K562 (cell line): ENCODE measurements at regions not wholly inside any gene's neighbourhood (a gene's known extent, or its start where the extent isn't known, plus 50 kb on each side); places are given as distances from the start of the nearest gene placed in this dataset.

ENCODE experiments used
- ATAC-seq: fragments of 200-7000 bp; cut with Tn5 transposase; 3 replicates; pipeline ENCODE4 v1.9.1; 2020; ENCODE audit warnings: moderate library complexity
- BruUV-seq: library from RNA; stranded (reverse); fragments of 400-500 nt; replicated peaks from 2 replicates; lab custom pipeline; 2021; lab: Mats Ljungman, UMichigan
- CTCF ChIA-PET: fragments of 300-600 bp; formaldehyde crosslinking; extraction: SDS; loops from one replicate; lab custom pipeline; 2021; ENCODE audit warnings: low intra/inter-chr PET ratio; lab: Yijun Ruan, JAX
- POLR2A ChIA-PET: fragments of 300-600, 350-650 bp; sonication (Branson Sonifier 250); formaldehyde crosslinking; extraction: SDS; loops from one replicate; lab custom pipeline; 2021; ENCODE audit warnings: antibody characterized with exemption, inconsistent platforms; lab: Yijun Ruan, JAX
- DNase-seq, 4 experiments: peaks; one replicate each; pipeline versions ENCODE4 v3.0.0 to v3.0.0-alpha.2; 2011 to 2018; ENCODE audit warnings: low spot score in 3 of 4, mixed read lengths in 3 of 4; ENCODE audit errors: extremely low read depth in 1 of 4
- FAIRE-seq: peaks from 2 replicates; lab custom pipeline; 2011; peaks lifted over from hg19 to GRCh38; lab: Jason Lieb, UNC
- H2AFZ ChIP-seq: 2 replicates; pipeline ENCODE4 v1.6.0; 2011; ENCODE audit warnings: low read depth, low read length, control low read depth, inconsistent platforms
- H3K27ac ChIP-seq: fragments of 200-600 bp; 3 replicates; pipeline ENCODE4 v1.8.0; 2011; ENCODE audit warnings: low read depth, mild to moderate bottlenecking, control low read depth, inconsistent platforms, low read length, moderate library complexity, mixed read lengths; ENCODE audit errors: extremely low read depth
- H3K27me3 ChIP-seq, 2 experiments: fragments of 300-600 bp in 1 of 2; 2 replicates in 1 of 2; 3 replicates in 1 of 2; pipeline versions ENCODE4 v1.6.0 to v1.8.0; 2011; ENCODE audit warnings: inconsistent platforms in 2 of 2, low read length in 2 of 2, mild to moderate bottlenecking in 1 of 2, mixed read lengths in 1 of 2, moderate library complexity in 1 of 2; ENCODE audit not compliant: control insufficient read depth in 2 of 2, insufficient read depth in 2 of 2
- H3K36me3 ChIP-seq: fragments of 300-600 bp; 3 replicates; pipeline ENCODE4 v1.8.0; 2011; ENCODE audit warnings: mild to moderate bottlenecking, low read length, inconsistent platforms; ENCODE audit not compliant: control insufficient read depth, insufficient read depth
- H3K4me1 ChIP-seq, 2 experiments: fragments of 200-600 bp in 1 of 2; replicated peaks in 1 of 2; 2 replicates in 1 of 2; 3 replicates in 1 of 2; pipeline versions ENCODE4 v1.5.1 to v1.8.0; 2011; ENCODE audit warnings: inconsistent platforms in 2 of 2, low read length in 2 of 2, mild to moderate bottlenecking in 1 of 2, mixed read lengths in 1 of 2, moderate library complexity in 1 of 2; ENCODE audit not compliant: control insufficient read depth in 2 of 2, insufficient read depth in 2 of 2
- H3K4me2 ChIP-seq: 2 replicates; pipeline ENCODE4 v1.6.1; 2011; ENCODE audit warnings: low read length, control low read depth, inconsistent platforms, mixed read lengths; ENCODE audit not compliant: insufficient read depth
- H3K4me3 ChIP-seq: fragments of 200-600 bp; sonication (generic), shearing (Covaris generic); 2 replicates; pipeline ENCODE4 v1.5.1; 2016; ENCODE audit warnings: control low read depth, inconsistent platforms
- H3K79me2 ChIP-seq: fragments of 200-600 bp; 3 replicates; pipeline ENCODE4 v1.8.0; 2011; ENCODE audit warnings: low read length, inconsistent platforms; ENCODE audit not compliant: control insufficient read depth, insufficient read depth
- H3K9ac ChIP-seq, 2 experiments: 2 replicates each; pipeline versions ENCODE4 v1.6.0 to v1.6.1; 2011; ENCODE audit warnings: low read depth in 2 of 2, low read length in 2 of 2, control low read depth in 1 of 2, inconsistent platforms in 1 of 2, mild to moderate bottlenecking in 1 of 2, mixed read lengths in 1 of 2; ENCODE audit not compliant: insufficient read depth in 1 of 2
- H3K9me1 ChIP-seq: one replicate; pipeline ENCODE4 v1.6.0; 2011; ENCODE audit warnings: inconsistent platforms, mild to moderate bottlenecking, low read length, moderate library complexity; ENCODE audit not compliant: control insufficient read depth, insufficient read depth
- H3K9me3 ChIP-seq: replicated peaks from 2 replicates; pipeline ENCODE4 v1.5.1; 2011; ENCODE audit warnings: low read depth, low read length, inconsistent platforms; ENCODE audit not compliant: control insufficient read depth, insufficient read depth
- H4K20me1 ChIP-seq: replicated peaks from 2 replicates; pipeline ENCODE4 v1.6.1; 2011; ENCODE audit warnings: low read length, inconsistent platforms, mixed read lengths; ENCODE audit not compliant: control insufficient read depth, insufficient read depth
- COPS2 ChIP-seq: fragments of 450-650 bp; conservative IDR thresholded peaks from 2 replicates; pipeline ENCODE4 v1.6.1; 2016; ENCODE audit warnings: mild to moderate bottlenecking, moderate library complexity
- DIDO1 ChIP-seq: fragments of 450-650 bp; IDR thresholded peaks from 2 replicates; pipeline ENCODE4 v1.6.1; 2016; ENCODE audit warnings: low read depth, missing biosample characterization, missing genetic modification characterization
- HOXB6 ChIP-seq: fragments of 250-450 bp; sonication (Bioruptor Pico); IDR thresholded peaks from 2 replicates; pipeline ENCODE4 v1.5.1; 2022; ENCODE audit warnings: mild to moderate bottlenecking, borderline replicate concordance
- KDM4B ChIP-seq, 2 experiments: fragments of 450-650 bp in 1 of 2; sonication (generic) in 1 of 2; IDR thresholded peaks; 2 replicates each; pipeline ENCODE4 v1.6.1; 2016 to 2017; ENCODE audit warnings: borderline replicate concordance in 2 of 2, antibody characterized with exemption in 1 of 2, low read depth in 1 of 2, mild to moderate bottlenecking in 1 of 2
- MAFG ChIP-seq: fragments of 450-650 bp; conservative IDR thresholded peaks from 2 replicates; pipeline ENCODE4 v1.6.1; 2016; ENCODE audit warnings: missing genetic modification characterization, missing compliant biosample characterization
- NFIX ChIP-seq: fragments of 250-450 bp; sonication (Bioruptor Pico); IDR thresholded peaks from 2 replicates; pipeline ENCODE4 v1.4.0; 2020; ENCODE audit warnings: low read depth, mild to moderate bottlenecking, moderate library complexity
- ZNF121 ChIP-seq: sonication (generic); formaldehyde crosslinking; conservative IDR thresholded peaks from 2 replicates; pipeline ENCODE4 v1.8.0; 2022; ENCODE audit warnings: missing genetic modification reagents
- ZNF134 ChIP-seq: fragments of 250-450 bp; sonication (Bioruptor Pico); conservative IDR thresholded peaks from 2 replicates; pipeline ENCODE4 v1.4.0; 2020
- ZNF197 ChIP-seq: fragments of 200-800 bp; sonication (Bioruptor generic); IDR thresholded peaks from 2 replicates; pipeline ENCODE4 v1.6.1; 2016; ENCODE audit warnings: low read depth, missing genetic modification characterization, missing compliant biosample characterization
- WGBS: fragments of 100-300 bp; shearing (Covaris generic); methylation state at CpG from one replicate; pipeline ENCODE4 v1.1.6; 2016; ENCODE audit warnings: low coverage, mixed read lengths; ENCODE audit not compliant: insufficient coverage; ENCODE audit errors: missing lambda C conversion rate; 5-methylcytosine and 5-hydroxymethylcytosine counted together
- in situ Hi-C: fragments of 300-500 bp; cut with MboI; formaldehyde crosslinking; loops from 4 replicates; pipeline ENCODE4 v1.15.0; 2018; ENCODE audit warnings: inconsistent platforms, mixed read lengths
- intact Hi-C: fragments of 100-400 bp; cut with micrococcal nuclease; formaldehyde crosslinking; loops from 2 replicates; pipeline ENCODE4 v1.14.2; 2022
- TF ChIP-seq, protein P1 (sequence below): sonication (generic); formaldehyde crosslinking; IDR thresholded peaks from 2 replicates; pipeline ENCODE4 v1.8.1; 2023; ENCODE audit warnings: mild to moderate bottlenecking, missing genetic modification reagents
- TF ChIP-seq, protein P2 (sequence below): fragments of 450-650 bp; IDR thresholded peaks from 2 replicates; pipeline ENCODE4 v1.6.1; 2016; ENCODE audit warnings: antibody characterized with exemption
- TF ChIP-seq, protein P3 (sequence below): sonication (generic); formaldehyde crosslinking; IDR thresholded peaks from 2 replicates; pipeline ENCODE4 v1.8.0; 2022; ENCODE audit warnings: mild to moderate bottlenecking, missing genetic modification reagents
- TF ChIP-seq, protein P4 (sequence below): fragments of 250-450 bp; sonication (Bioruptor Pico); IDR thresholded peaks from 2 replicates; pipeline ENCODE4 v1.5.0; 2021; ENCODE audit warnings: mild to moderate bottlenecking, borderline replicate concordance

DNA sequence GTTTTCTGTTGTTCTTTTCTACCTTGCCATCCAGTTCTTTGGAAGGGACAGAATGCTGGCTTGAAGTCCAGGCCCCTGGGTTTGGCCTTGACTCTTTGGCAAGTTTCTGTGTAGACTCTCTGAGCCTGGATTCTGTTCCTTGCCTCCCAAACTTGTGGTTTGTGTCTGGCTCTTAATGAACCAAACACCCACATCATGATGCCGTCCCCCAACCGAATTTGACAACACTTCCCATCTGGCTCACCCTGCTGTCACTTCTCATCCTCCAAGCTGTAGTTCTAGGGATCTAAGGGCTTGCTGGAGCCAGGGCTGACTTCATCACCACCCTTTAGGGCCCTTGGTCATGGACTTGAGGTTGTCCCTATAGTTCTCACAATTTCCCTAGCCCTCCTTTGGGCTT lies 68.9 kb upstream of the CELF4 start:
- DNase-seq: no peak
- H3K9me3 ChIP-seq: no peaks in the 10 kb centered on the region
- ATAC-seq: no peak
- H2AFZ ChIP-seq: no peak overlapping the region
- in situ Hi-C loops: no loop called here
- no peaks in the 10 kb centered on the region for H3K36me3 ChIP-seq
- no peaks in the 10 kb centered on the region for H3K4me1 ChIP-seq
- H3K4me2 ChIP-seq: no peak overlapping the region
- H3K9me1 ChIP-seq: no peaks in the 10 kb centered on the region
- H3K27me3 ChIP-seq: no peaks in the 10 kb centered on the region
- ChIA-PET CTCF (no interaction called here), POLR2A (no interaction called here)
- no peaks in the 10 kb centered on the region; the same call in 1 of the 2 replicates for H4K20me1 ChIP-seq
- no peak for FAIRE-seq
- 6% methylated on average over 2 of the region's 2 CpGs for WGBS
- no peak overlapping the region for H3K9ac ChIP-seq
- intact Hi-C loops: no loop called here
- H3K4me3 ChIP-seq: no peak overlapping the region
- no peaks in the 10 kb centered on the region for H3K79me2 ChIP-seq
- TF ChIP-seq KDM4B (IDR thresholded peaks at IDR 0.05; ENCODE audit: borderline replicate concordance in 2 of 2, low read depth in 1 of 2): no peak
- no peak for TF ChIP-seq COPS2
- TF ChIP-seq, protein P1, sequence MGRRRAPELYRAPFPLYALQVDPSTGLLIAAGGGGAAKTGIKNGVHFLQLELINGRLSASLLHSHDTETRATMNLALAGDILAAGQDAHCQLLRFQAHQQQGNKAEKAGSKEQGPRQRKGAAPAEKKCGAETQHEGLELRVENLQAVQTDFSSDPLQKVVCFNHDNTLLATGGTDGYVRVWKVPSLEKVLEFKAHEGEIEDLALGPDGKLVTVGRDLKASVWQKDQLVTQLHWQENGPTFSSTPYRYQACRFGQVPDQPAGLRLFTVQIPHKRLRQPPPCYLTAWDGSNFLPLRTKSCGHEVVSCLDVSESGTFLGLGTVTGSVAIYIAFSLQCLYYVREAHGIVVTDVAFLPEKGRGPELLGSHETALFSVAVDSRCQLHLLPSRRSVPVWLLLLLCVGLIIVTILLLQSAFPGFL (CRISPR knock-in tag): no peak
- TF ChIP-seq NFIX (CRISPR knock-in tag): no peak
- TF ChIP-seq ZNF197 (CRISPR knock-in tag): no peak
- TF ChIP-seq, protein P2, sequence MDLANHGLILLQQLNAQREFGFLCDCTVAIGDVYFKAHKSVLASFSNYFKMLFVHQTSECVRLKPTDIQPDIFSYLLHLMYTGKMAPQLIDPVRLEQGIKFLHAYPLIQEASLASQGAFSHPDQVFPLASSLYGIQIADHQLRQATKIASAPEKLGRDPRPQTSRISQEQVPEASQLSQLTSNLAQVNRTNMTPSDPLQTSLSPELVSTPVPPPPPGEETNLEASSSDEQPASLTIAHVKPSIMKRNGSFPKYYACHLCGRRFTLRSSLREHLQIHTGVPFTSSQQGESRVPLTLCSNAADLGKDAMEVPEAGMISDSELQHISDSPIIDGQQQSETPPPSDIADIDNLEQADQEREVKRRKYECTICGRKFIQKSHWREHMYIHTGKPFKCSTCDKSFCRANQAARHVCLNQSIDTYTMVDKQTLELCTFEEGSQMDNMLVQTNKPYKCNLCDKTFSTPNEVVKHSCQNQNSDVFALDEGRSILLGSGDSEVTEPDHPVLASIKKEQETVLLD: no peak
- no peak for TF ChIP-seq MAFG
- no peak for TF ChIP-seq DIDO1 (tag)
- TF ChIP-seq, protein P3, sequence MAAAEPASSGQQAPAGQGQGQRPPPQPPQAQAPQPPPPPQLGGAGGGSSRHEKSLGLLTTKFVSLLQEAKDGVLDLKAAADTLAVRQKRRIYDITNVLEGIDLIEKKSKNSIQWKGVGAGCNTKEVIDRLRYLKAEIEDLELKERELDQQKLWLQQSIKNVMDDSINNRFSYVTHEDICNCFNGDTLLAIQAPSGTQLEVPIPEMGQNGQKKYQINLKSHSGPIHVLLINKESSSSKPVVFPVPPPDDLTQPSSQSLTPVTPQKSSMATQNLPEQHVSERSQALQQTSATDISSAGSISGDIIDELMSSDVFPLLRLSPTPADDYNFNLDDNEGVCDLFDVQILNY (CRISPR knock-in tag): no peak
- TF ChIP-seq ZNF121 (CRISPR knock-in tag): no peak
- TF ChIP-seq, protein P4, sequence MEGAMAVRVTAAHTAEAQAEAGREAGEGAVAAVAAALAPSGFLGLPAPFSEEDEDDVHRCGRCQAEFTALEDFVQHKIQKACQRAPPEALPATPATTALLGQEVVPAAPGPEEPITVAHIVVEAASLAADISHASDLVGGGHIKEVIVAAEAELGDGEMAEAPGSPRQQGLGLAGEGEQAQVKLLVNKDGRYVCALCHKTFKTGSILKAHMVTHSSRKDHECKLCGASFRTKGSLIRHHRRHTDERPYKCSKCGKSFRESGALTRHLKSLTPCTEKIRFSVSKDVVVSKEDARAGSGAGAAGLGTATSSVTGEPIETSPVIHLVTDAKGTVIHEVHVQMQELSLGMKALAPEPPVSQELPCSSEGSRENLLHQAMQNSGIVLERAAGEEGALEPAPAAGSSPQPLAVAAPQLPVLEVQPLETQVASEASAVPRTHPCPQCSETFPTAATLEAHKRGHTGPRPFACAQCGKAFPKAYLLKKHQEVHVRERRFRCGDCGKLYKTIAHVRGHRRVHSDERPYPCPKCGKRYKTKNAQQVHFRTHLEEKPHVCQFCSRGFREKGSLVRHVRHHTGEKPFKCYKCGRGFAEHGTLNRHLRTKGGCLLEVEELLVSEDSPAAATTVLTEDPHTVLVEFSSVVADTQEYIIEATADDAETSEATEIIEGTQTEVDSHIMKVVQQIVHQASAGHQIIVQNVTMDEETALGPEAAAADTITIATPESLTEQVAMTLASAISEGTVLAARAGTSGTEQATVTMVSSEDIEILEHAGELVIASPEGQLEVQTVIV (CRISPR knock-in tag): no peak
- TF ChIP-seq HOXB6 (CRISPR knock-in tag): no peak
- no peak for TF ChIP-seq ZNF134 (CRISPR knock-in tag)
- TF ChIP-seq, all 486 proteins: peak for 0
- BruUV-seq: no TSS peak
- H3K27ac ChIP-seq: no peak overlapping the region
